ENCODE measurements at regions not wholly inside any gene's neighbourhood (a gene's known extent, or its start where the extent isn't known, plus 50 kb on each side); places are given as distances from the start of the nearest gene placed in this dataset.

GRCh38 chr3:110758208-110758607 is 313.4 kb upstream of the NECTIN3 start:
- Histone ChIP-seq H3K4me3 (ENCODE audit: low read depth in 1 of 3, low read length in 3 of 3) (no peak overlapping the region), H3K27ac (ENCODE audit: low read depth in 1 of 2, low read length in 2 of 2) (no peak overlapping the region), H3K9ac (ENCODE audit: low read depth in 1 of 2, low read length in 2 of 2) (no peak overlapping the region), H3K9me3 (ENCODE audit: control insufficient read depth in 4 of 4, low read length in 3 of 4) (no peaks in the 10 kb centered on the region), H3K4me1 (ENCODE audit: control insufficient read depth in 4 of 4, insufficient read depth in 4 of 4, low read length in 3 of 4) (no peaks in the 10 kb centered on the region), H3K36me3 (ENCODE audit: control insufficient read depth in 4 of 4, insufficient read depth in 3 of 4, low read depth in 1 of 4, low read length in 3 of 4) (no peaks in the 10 kb centered on the region), H3K27me3 (ENCODE audit: control insufficient read depth in 4 of 4, insufficient read depth in 4 of 4, low read length in 3 of 4) (no peaks in the 10 kb centered on the region)
- 72% methylated on average over 2 of the region's 2 CpGs for WGBS
- DNase-seq (ENCODE audit: low spot score), result no peak
- TF ChIP-seq ATF3 (IDR thresholded peaks at IDR 0.05) (no peak), ZBTB33 (IDR thresholded peaks at IDR 0.05) (no peak), FOXA1 (IDR thresholded peaks at IDR 0.05) (no peak), EGR1 (IDR thresholded peaks at IDR 0.05; ENCODE audit: low read depth in 2 of 2) (no peak)

- no peaks in the 10 kb centered on the region for H3K4me1 ChIP-seq (ENCODE audit: control insufficient read depth in 4 of 4, insufficient read depth in 4 of 4, low read length in 3 of 4)
- no peak overlapping the region for H3K27ac ChIP-seq (ENCODE audit: low read depth in 1 of 2, low read length in 2 of 2)
- H3K9me3 ChIP-seq (ENCODE audit: control insufficient read depth in 4 of 4, low read length in 3 of 4), result no peaks in the 10 kb centered on the region
- TF ChIP-seq ATF3 (IDR thresholded peaks at IDR 0.05) (no peak), REST (IDR thresholded peaks at IDR 0.05) (no peak), SP1 (IDR thresholded peaks at IDR 0.05) (no peak), FOXA1 (IDR thresholded peaks at IDR 0.05) (no peak), EGR1 (IDR thresholded peaks at IDR 0.05; ENCODE audit: low read depth in 2 of 2) (no peak), CTCF (IDR thresholded peaks at IDR 0.05; ENCODE audit: low read depth, low read length, missing input control) (no peak), ZBTB33 (IDR thresholded peaks at IDR 0.05) (no peak), GABPA (IDR thresholded peaks at IDR 0.05 in 1 of 2, conservative IDR thresholded peaks at IDR 0.05 in 1 of 2) (no peak), HNF4G (IDR thresholded peaks at IDR 0.05) (no peak), HNF4A (conservative IDR thresholded peaks at IDR 0.05) (no peak), NR2F2 (IDR thresholded peaks at IDR 0.05) (no peak), MAX (IDR thresholded peaks at IDR 0.05) (no peak), RXRA (IDR thresholded peaks at IDR 0.05) (no peak)
- 92% methylated on average over 2 of the region's 2 CpGs for WGBS
- no peak overlapping the region for H3K9ac ChIP-seq (ENCODE audit: low read depth in 1 of 2, low read length in 2 of 2)
- DNase-seq (ENCODE audit: low spot score), result no peak
- H3K27me3 ChIP-seq (ENCODE audit: control insufficient read depth in 4 of 4, insufficient read depth in 4 of 4, low read length in 3 of 4), result no peaks in the 10 kb centered on the region
- no peaks in the 10 kb centered on the region for H3K36me3 ChIP-seq (ENCODE audit: control insufficient read depth in 4 of 4, insufficient read depth in 3 of 4, low read depth in 1 of 4, low read length in 3 of 4)
- H3K4me3 ChIP-seq (ENCODE audit: low read depth in 1 of 3, low read length in 3 of 3), result no peak overlapping the region
Observed at GRCh38 chr3:110767156-110767555, 304.5 kb upstream of the NECTIN3 start.
